GM20431 (cell line): ENCODE measurements at regions not wholly inside any gene's neighbourhood (a gene's known extent, or its start where the extent isn't known, plus 50 kb on each side); places are given as distances from the start of the nearest gene placed in this dataset.
"Not testable (repeated sequence)": the region's sequence is repeated elsewhere in the genome, so short reads cannot be mapped to it uniquely, and the experiment has no call there.

Source experiments
- in situ Hi-C: fragments of 300-500 bp; cut with MseI, MboI; formaldehyde crosslinking; loops from one replicate; pipeline ENCODE4 v1.15.0; 2020; ENCODE audit warnings: low sequenced_read_pairs; ENCODE audit not compliant: unreplicated experiment

DNA sequence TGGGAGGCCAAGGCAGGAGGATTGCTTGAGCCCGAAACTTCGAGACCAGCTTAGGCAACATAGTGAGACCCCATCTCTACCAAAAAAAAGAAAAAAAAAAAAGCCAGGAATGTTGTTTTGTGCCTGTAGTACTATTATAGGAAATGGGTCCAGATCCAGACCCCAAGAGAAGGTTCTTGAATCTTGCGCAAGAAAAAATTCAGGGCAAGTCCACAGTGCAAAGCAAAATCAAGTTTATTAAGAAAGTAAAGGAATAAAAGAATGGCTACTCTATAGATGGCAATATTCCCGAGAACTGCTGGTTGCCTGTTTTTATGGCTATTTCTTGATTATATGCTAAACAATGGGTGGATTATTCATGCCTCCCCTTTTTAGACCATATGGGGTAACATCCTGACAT, 51.2 kb upstream of the RDX start:
- in situ Hi-C loops = no loop called here

DNA sequence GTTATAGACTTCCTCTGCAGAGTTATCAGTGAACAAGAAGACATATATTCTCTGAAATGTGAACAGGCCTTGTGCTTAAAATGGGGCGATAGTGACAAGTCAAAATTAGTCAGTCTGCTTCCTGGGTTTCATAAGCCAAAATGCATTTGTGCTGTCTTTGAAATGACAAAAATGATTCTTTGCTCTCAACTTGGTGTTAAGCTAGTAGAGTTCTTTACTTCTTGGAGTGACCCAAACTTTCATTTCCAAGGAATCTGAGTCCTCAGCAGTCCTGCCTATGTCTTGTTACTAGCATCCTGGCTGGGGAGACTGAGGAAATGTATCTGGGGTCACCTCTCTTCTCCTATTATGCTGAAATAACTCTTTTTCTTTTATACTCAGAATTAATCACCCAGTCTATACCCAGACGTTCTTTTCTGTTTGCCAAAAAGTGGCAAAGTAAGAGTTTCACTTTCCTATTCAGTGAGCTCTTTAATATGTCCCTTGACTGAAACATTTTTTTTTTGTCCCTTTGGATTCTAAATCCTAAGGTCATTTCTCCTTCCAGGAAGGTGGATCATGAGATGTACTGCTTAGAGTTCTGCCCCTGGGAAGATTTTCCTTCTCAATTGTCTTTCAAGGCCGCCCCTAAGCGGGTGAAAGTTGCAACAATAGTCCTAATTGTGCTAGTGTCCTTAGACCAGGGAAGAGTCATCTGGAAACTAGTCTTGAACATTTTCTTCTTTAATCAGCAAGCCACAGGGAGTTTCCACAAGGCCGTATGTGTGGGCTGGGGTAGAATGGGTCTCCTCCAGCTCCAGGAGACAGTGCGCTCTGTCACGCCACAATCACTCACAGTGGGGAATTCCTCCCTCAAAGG, 53.0 kb upstream of the RDX start:
- in situ Hi-C loops = no loop called here

DNA sequence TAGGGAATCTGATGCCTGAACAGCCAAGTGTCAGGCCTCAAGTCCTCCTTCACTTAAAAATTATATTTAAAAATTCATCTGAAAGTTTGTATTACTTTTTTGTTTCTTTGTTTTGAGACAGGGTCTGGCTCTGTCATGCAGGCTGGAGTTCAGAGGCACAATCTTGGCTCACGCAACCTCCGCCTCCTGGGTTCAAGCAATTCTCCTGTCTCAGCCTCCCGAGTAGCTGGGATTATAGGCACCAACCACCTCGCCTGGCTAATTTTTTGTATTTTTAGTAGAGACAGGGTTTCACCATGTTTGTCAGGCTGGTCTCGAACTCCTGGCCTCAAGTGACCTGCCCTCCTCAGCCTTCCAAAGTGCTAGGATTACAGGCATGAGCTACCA, 53.6 kb upstream of the RDX start:
- in situ Hi-C loops = not testable (repeated sequence)

DNA sequence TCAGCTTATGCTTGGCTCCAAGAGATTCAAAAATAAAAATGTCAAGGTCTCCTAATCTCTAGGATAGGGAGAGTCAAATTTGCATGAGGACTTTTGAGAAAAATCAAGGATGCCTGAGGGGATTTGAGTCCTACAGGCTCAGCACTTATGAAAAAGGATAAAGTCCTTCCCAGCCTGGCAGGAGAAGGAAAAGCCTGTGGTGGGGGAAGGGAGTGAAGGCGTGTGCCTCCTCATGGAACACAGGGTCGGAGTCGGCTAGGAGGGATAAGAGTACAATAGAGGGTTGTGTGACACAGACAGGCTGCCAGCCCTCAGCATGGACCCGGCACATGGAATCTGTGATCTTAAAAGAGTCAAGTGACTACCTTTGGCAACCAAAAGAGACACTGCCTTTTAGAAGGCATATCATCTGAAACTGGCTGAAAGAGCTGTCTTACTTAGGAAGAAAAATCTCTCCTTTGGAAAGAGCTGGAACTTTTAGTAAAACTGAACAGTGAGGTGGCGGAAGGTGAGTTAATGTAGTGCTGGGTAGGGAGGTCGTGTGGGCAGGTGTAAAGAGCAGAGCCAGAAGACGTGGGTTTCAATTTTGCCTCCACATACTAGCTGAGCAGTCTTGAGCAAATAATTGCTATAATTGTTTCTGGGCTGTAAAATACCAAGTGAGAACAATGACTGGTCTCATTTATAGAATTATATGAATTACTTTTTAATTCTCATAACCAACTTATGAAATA, 58.8 kb upstream of the RDX start:
- in situ Hi-C loops = no loop called here

DNA sequence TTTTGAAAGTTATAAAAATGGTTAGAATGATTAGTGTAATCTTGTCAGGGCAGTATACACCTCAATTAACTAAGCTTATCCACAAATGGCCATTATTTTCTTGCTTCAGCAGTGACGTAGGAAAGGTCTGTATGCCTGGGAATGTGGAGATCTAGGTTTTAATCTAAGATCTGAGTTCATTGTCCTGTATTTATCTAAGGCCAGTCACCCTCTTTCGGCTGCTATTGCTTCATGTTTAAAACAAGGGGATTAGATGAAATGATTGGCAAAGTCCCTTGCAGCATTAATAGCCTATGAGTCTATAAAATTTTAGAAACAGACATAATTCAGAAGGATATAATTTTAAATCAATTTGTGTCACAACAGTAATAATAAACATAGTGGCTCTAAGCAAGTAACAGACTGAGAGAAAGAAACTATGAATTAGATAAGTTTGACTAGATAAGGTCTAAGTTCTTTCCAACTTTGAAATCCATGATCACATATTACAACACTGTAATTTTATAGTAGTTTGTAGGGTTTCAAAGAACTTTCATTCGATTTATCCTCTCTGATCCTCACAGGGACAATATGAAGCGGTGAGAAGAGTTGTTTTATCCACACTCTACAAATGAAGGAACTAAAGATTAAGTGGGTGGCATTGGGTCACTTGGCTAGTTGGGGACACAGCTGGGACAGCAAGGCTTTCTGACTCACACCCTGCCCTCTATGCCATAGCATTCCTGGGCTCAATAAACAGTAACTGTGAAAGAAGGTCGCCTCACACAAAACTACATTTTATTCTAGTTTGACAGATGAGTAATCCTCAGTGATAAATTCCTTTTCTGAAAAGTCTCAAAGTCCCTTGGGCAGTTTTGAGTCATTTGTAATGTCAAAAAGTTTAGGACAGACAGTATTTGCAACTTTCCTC, 60.6 kb upstream of the RDX start:
- in situ Hi-C loops = no loop called here

DNA sequence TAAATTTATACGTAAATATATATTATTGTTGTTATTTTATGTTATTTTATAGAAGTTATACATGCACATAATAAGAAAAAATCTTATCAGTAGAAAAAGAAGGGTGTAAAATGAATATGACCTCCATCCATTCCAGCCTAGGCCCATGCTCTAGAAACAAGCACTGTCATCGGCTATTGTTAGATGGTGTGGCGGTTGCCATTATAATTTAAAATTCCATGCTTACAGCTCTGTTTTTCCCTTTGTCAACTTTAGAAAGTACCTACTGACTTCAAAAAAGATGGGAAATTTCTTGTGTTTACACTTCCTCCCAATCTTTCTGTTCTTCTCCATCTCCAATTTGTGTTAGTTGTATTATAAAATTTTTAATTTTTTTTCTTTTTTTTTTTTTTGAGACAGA, 61.9 kb upstream of the RDX start:
- in situ Hi-C loops = no loop called here

DNA sequence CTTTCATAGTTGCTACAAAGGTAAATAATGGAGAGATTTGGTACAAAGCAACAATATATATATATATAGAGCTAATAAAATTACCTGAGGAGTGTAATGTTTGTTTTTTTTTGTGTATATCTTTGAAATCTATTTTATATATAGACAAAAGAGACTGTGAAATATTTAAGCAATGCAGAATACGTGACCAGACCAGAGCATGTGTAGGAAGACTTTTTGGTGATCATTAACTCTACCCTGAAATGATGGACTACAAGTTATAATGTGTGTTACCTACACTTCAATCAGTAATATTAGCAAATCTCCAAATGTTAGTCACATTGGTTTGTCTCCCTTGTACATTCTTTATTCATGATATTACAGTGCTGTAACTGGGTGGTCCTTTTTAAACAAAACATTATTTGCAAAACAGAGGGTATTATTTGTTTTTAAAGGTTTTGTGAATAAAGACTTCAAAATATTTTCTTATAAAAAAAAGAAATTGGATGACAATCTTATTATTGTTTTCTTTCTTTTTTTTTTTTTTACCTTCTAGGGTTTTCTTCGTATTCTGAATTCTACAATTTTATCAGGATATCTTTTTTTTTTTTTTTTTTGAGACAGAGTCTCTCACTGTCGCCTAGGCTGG, 64.5 kb upstream of the RDX start:
- in situ Hi-C loops = not testable (repeated sequence)

DNA sequence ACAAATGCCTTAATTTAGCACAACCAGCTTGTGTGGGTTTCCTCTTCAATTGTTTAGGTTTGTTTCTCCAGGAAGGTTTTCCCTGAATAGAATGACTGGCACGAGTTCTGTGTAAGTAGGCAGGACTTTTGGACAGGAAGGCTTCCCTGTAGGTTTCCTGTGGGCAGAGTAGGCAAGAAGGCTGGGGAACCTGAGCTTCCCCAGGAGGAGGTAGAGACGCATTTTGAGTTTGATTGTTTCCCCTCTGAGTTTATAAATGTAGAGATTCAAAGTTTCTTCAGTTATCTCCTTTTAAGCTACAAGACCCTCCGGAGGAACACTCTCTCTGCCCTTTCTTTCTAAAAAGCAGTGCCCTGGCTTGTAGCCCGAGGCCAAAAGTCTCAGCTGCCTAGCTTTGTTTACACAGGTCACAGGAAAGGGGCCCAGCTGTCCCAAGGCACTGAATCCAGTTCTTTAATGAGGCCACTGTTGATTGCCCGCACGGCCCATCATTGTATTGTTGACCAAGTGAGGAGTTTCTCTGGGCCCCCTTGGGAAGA, 66.6 kb upstream of the RDX start:
- in situ Hi-C loops = no loop called here

DNA sequence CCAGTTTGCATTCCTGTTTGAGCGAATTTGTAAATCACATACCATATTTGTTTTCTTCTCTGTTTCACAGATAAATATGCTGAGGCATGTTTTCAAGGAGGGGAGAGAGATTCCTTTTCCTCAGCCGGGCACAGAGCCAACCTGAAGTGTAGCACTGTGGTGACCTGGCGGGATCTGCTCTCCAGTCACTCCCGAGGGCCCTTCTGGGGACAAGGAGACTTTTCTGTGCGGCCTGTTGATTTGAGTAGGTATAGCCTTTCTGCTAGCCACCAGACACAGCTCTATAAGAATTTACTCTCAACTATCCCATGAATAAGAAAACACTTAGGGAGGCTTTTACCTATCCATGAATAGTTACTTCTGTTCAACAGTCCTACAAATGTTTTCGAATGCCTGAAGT, 63.5 kb upstream of the FDX1 start:
- in situ Hi-C loops = no loop called here

DNA sequence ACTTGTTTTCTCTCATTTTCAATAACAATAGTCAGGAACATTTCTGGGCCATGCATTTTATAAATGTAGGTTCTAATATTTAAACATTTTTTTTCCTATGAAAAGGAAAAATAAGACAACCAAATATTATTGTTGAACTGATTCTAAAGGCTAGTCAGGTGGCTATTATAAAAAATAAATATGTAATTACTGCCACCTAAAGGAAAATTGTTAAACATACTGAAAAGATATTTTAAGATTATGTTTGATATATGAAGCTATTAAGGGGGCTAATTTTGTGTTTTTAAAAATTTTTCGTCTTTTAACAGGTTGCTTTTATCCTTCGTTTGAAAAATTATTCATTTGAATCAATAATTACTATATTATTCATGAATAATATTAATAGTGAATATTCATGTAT, 62.2 kb upstream of the FDX1 start:
- in situ Hi-C loops = no loop called here

DNA sequence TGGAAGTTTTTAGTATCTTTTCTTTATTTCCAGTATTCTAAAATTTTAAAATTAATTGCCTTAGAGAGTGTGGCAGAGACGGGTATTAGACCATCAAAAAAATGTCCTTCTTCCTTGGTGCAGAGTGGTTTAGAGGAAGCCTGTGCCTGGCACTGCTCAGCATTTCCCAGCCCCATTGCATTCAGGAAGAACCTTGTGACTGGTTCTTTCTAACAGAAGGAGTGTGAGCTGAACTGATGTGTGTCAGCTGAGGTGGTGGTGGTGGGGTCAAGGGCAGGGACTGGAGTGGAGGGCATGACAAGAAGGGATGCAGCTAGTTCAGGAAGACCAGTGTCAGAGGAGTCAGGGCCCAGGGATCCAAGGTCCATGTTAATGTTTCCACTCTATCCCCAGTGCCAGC, 58.7 kb upstream of the FDX1 start:
- in situ Hi-C loops = loop anchor here (10.0 kb wide), 1 partner anchor 176 kb away; no protein-coding TSS in a partner anchor

DNA sequence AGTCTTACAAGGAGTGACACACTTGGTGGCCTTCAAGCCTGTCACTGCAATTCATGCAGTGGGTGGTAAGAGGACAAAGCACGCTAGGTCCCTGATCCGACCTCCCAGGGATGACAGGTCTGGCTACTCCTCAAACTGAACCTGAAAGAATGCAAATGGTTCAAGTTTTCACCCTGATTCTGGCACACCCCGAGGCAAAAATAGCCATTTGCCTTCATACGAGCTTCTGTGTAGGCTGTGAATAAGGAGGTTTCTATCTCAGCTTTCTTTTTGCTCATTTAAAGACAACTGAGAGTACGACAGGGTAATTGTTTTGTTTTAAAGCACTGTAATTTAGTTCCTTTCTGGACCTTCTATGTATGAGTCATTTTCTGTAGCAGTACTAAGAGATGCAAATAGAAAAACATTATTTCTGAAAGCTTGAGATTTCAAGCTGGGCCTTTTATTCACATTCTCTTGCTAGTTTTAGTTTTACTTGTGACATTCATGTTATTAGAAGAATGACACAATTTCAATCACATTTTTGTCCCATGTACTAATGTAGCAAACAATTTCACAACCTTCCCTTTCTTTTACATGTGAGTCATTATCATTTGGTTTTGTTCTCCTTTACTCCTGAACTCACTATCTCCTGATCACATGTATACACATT, 56.6 kb upstream of the FDX1 start:
- in situ Hi-C loops = loop anchor here (10.0 kb wide), 1 partner anchor 178 kb away; no protein-coding TSS in a partner anchor

DNA sequence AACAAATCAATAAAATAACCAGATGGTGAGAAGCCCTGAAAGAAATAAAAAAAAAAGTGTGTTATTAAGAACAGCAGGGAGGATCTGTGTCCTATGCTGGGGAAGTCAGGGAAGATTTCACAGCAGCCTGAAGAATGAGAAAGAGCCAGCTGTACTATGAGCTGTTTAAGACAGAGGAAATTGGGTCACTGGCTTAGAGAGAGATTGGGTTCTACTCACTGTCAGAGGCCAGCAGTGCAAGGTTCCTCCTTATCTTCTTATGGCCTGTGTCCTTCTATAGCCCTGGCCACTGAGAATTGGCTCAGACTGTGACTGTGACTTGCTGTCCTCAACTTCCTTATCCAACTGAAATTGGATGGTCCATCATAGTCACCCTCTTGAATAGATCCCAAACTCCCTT, 54.8 kb upstream of the FDX1 start:
- in situ Hi-C loops = loop anchor here (10.0 kb wide), 1 partner anchor 180 kb away; no protein-coding TSS in a partner anchor

DNA sequence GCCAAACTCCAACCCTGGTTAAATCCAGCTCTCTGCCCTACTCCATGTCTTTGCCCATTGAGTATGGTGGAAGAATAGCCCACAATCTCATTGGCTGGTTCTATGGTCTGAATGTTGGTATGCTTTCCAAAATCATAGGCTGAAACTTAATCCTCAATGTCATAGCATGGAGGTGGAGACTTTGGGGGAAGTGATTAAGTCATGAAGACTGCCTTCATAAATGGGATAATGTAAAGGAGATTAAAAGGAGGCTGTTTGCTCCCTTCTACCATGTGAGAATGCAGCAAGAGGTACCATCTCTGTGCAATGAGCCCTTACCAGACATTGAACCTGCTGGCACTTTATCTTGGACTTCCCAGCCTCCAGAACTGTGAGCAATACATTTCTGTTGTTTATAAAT, 54.4 kb upstream of the FDX1 start:
- in situ Hi-C loops = loop anchor here (10.0 kb wide), 1 partner anchor 181 kb away; no protein-coding TSS in a partner anchor

DNA sequence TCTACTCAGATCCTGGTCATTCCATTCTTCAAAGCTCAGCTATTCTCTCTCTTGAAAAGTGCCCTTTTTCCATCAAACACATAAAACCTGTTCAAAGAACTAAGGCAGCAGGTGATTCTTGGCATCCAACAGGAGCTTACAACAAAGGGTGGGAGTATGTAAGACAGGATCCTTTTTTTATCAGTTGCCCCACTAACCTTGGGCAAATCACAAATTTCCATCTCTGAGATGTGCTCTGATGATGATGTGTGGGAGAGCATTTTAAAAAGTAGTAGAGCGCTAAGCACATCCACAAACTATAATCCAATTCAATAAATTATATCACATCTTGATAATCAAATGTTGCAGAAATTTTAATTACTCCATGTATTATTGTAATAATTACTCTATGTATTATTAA, 53.7 kb upstream of the FDX1 start:
- in situ Hi-C loops = loop anchor here (10.0 kb wide), 1 partner anchor 181 kb away; no protein-coding TSS in a partner anchor

DNA sequence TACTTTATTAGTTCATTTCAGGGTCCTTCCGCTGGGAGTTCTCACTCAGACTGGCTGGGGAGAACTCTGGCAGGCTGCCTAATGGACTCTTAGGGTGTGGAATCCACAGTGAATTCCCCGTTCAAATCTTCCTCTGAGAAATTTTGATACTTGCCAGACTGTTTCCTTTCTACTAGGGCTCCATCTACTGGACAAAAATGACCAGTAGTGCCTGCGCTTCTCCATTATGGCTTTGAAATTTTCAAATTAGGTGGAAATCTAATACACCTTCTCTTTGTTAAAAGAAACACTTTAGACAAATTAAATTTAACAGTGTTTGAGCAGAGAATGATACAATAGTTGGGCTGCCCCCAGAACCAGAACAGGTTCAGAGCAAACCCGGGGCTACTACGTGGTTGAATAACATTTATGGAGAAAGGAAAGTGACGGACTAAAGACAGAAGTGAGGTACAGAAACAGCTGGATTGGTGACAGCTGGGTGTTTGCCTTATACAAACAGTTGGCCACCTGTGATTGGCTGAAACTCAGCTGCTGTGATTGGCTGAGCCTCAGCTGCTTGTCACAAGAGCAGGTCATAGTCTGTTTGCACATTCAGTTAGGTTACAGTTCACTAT, 52.9 kb upstream of the FDX1 start:
- in situ Hi-C loops = loop anchor here (10.0 kb wide), 1 partner anchor 182 kb away; no protein-coding TSS in a partner anchor

DNA sequence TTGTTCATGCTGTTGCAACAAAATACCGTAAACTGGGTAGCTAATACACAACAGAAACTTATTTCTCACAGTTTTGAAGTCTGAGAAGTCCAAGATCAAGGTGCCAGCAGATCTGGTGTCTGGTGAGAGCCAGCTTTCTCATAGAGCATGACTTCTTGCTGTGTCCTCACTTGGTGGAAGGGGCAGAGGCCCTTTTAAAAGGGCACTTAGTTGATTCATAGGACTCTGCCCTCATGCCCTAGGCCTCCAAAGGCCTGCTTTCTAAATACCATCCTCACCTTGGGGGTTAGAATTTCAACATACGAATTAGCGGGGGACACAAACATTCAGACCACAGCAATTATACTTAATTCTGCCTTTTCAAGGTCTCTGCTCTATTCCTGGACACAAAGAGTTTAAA, 52.3 kb upstream of the FDX1 start:
- in situ Hi-C loops = loop anchor here (10.0 kb wide), 1 partner anchor 183 kb away; no protein-coding TSS in a partner anchor

DNA sequence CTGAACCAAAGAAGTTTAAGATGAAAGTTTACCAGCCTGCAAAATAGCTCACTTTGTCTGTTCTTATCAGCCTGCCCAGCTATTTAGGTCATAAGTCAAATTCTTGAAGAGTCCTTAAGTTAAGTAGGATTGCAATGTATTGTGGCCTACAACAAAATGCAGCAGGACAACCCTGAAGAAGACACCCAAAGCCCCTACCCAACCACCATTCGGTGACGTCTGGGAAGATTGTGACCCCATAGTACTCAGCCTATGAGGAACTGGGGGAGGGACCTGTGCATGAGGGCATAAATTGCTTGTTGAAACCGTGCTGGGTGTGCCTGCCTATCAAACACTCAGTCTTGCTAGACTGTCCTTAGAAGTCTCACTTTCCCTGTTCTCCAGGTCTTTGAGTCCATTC, 50.5 kb upstream of the FDX1 start:
- in situ Hi-C loops = loop anchor here (10.0 kb wide), 1 partner anchor 184 kb away; no protein-coding TSS in a partner anchor
